OCI-LY1 (cell line): ENCODE measurements at regions not wholly inside any gene's neighbourhood (a gene's known extent, or its start where the extent isn't known, plus 50 kb on each side); places are given as distances from the start of the nearest gene placed in this dataset.

Experiments used
- H2AFZ ChIP-seq: fragments of 200-600 bp; sonication (generic), shearing (Covaris generic); 2 replicates; pipeline ENCODE4 v1.6.0; 2014; ENCODE audit warnings: antibody characterized with exemption, mild to moderate bottlenecking, low read length
- H3F3A ChIP-seq: fragments of 200-600 bp; sonication (generic), shearing (Covaris generic); 2 replicates; pipeline ENCODE4 v1.6.0; 2014; ENCODE audit warnings: mild to moderate bottlenecking, antibody characterized with exemption, low read length, moderate library complexity; ENCODE audit not compliant: insufficient read depth
- H3K27ac ChIP-seq: fragments of 200-600 bp; sonication (generic); 2 replicates; pipeline ENCODE4 v1.5.1; 2014; ENCODE audit warnings: low read length, mixed run types, mild to moderate bottlenecking, low read depth; ENCODE audit not compliant: poor library complexity, severe bottlenecking
- H3K27me3 ChIP-seq: fragments of 200-600 bp; sonication (generic); 2 replicates; pipeline ENCODE4 v1.6.0; 2014; ENCODE audit warnings: antibody characterized with exemption, mild to moderate bottlenecking, low read length, moderate library complexity; ENCODE audit not compliant: insufficient read depth
- H3K36me3 ChIP-seq: fragments of 200-600 bp; sonication (generic); 2 replicates; pipeline ENCODE4 v1.6.1; 2014; ENCODE audit warnings: mild to moderate bottlenecking, antibody characterized with exemption, low read length, moderate library complexity, mixed read lengths; ENCODE audit not compliant: insufficient read depth
- H3K4me1 ChIP-seq: fragments of 200-600 bp; sonication (generic); 2 replicates; pipeline ENCODE4 v1.5.1; 2014; ENCODE audit warnings: mild to moderate bottlenecking, low read length, moderate library complexity; ENCODE audit not compliant: insufficient read depth, severe bottlenecking
- H3K4me2 ChIP-seq: fragments of 200-600 bp; sonication (generic), shearing (Covaris generic); 2 replicates; pipeline ENCODE4 v1.6.1; 2014; ENCODE audit warnings: low read length
- H3K4me3 ChIP-seq: fragments of 200-600 bp; sonication (generic); 2 replicates; pipeline ENCODE4 v1.5.1; 2014; ENCODE audit warnings: low read length, low read depth, mild to moderate bottlenecking, mixed read lengths; ENCODE audit not compliant: poor library complexity, severe bottlenecking
- H3K79me2 ChIP-seq: fragments of 200-600 bp; shearing (Covaris generic); 2 replicates; pipeline ENCODE4 v1.6.1; 2016; ENCODE audit warnings: mixed run types, low read length, mixed read lengths; ENCODE audit not compliant: insufficient read depth
- H3K9ac ChIP-seq: fragments of 200-600 bp; sonication (generic), shearing (Covaris generic); 2 replicates; pipeline ENCODE4 v1.6.1; 2014; ENCODE audit warnings: mild to moderate bottlenecking, low read length, mixed read lengths
- H3K9me2 ChIP-seq: fragments of 200-600 bp; sonication (generic), shearing (Covaris generic); 2 replicates; pipeline ENCODE4 v1.6.1; 2014; ENCODE audit warnings: low read depth, mild to moderate bottlenecking, low read length, mixed read lengths
- H3K9me3 ChIP-seq: fragments of 200-600 bp; shearing (Covaris generic); 2 replicates; pipeline ENCODE4 v1.6.1; 2014; ENCODE audit warnings: low read length, mixed read lengths
- H4K20me1 ChIP-seq: fragments of 200-600 bp; sonication (generic), shearing (Covaris generic); 2 replicates; pipeline ENCODE4 v1.6.0; 2016; ENCODE audit warnings: mild to moderate bottlenecking, low read length; ENCODE audit not compliant: insufficient read depth
- CTCF ChIP-seq: fragments of 200-600 bp; sonication (generic), shearing (Covaris generic); IDR thresholded peaks from 2 replicates; pipeline ENCODE4 v1.5.1; 2017; ENCODE audit warnings: mild to moderate bottlenecking, antibody characterized with exemption, low read length, moderate library complexity, mixed read lengths
- EZH2 ChIP-seq: fragments of 200-600 bp; sonication (generic), shearing (Covaris generic); IDR thresholded peaks from 2 replicates; pipeline ENCODE4 v1.8.0; 2017; ENCODE audit warnings: borderline replicate concordance, mixed run types, mild to moderate bottlenecking, antibody characterized with exemption, low read length, moderate library complexity, mixed read lengths

- H4K20me1 ChIP-seq = no peaks in the 10 kb centered on the region
- H3K9ac ChIP-seq = no peak overlapping the region
- H3K27ac ChIP-seq = no peak overlapping the region
- H3K36me3 ChIP-seq = no peaks in the 10 kb centered on the region
- H3K79me2 ChIP-seq = no peaks in the 10 kb centered on the region
- TF ChIP-seq CTCF = no peak
- H3K27me3 ChIP-seq = no peaks in the 10 kb centered on the region
- no peak overlapping the region for H2AFZ ChIP-seq
- H3K4me2 ChIP-seq = no peak overlapping the region
- no peak overlapping the region for H3K4me3 ChIP-seq
- no peaks in the 10 kb centered on the region for H3K4me1 ChIP-seq
- H3K9me2 ChIP-seq = no peaks in the 10 kb centered on the region
- no peaks in the 10 kb centered on the region for H3F3A ChIP-seq
- no peaks in the 10 kb centered on the region for H3K9me3 ChIP-seq
These were observed 513.3 kb downstream of the NPHP4 start for GRCh38 chr1:5478961-5479360.

- H3K4me3 ChIP-seq = no peak overlapping the region
- H3K9me2 ChIP-seq = no peaks in the 10 kb centered on the region
- no peak overlapping the region for H3K9ac ChIP-seq
- H3K79me2 ChIP-seq = no peaks in the 10 kb centered on the region
- no peak overlapping the region for H3K27ac ChIP-seq
- H3K27me3 ChIP-seq = no peaks in the 10 kb centered on the region
- H3K4me1 ChIP-seq = no peaks in the 10 kb centered on the region
- no peaks in the 10 kb centered on the region for H3K36me3 ChIP-seq
- TF ChIP-seq CTCF (no peak), EZH2 (no peak)
- H4K20me1 ChIP-seq = no peaks in the 10 kb centered on the region
- no peaks in the 10 kb centered on the region for H3F3A ChIP-seq
- no peaks in the 10 kb centered on the region for H3K9me3 ChIP-seq
- H3K4me2 ChIP-seq = no peak overlapping the region
- no peak overlapping the region for H2AFZ ChIP-seq
These were observed 514.0 kb downstream of the NPHP4 start for GRCh38 chr1:5478156-5478695.

GRCh38 chr1:5477716-5478115, 514.5 kb downstream of the NPHP4 start:
- Histone ChIP-seq H3K27me3 (no peaks in the 10 kb centered on the region), H3K4me3 (no peak overlapping the region), H2AFZ (no peak overlapping the region), H3K4me2 (no peak overlapping the region), H3K9me3 (no peaks in the 10 kb centered on the region), H3K79me2 (no peaks in the 10 kb centered on the region), H3K4me1 (no peaks in the 10 kb centered on the region), H3K36me3 (no peaks in the 10 kb centered on the region), H3K27ac (no peak overlapping the region), H3F3A (no peaks in the 10 kb centered on the region), H3K9me2 (no peaks in the 10 kb centered on the region), H4K20me1 (no peaks in the 10 kb centered on the region), H3K9ac (no peak overlapping the region)
- TF ChIP-seq CTCF (no peak), EZH2 (no peak)
